PC-3 (cell line): ENCODE measurements at regions not wholly inside any gene's neighbourhood (a gene's known extent, or its start where the extent isn't known, plus 50 kb on each side); places are given as distances from the start of the nearest gene placed in this dataset.

Source experiments
- ATAC-seq: fragments of 200-7000 bp; cut with Tn5 transposase; 2 replicates; pipeline ENCODE4 v1.9.1; 2020; ENCODE audit warnings: mild to moderate bottlenecking, moderate library complexity
- BruUV-seq: library from RNA; stranded (reverse); fragments of 400-500 nt; replicated peaks from 2 replicates; lab custom pipeline; 2021; lab: Mats Ljungman, UMichigan
- CTCF ChIA-PET: fragments of 300-600 bp; sonication (Branson Sonifier 250); formaldehyde crosslinking; loops from one replicate; lab custom pipeline; 2022; ENCODE audit warnings: antibody characterized with exemption; lab: Charles Lee
- POLR2A ChIA-PET: fragments of 300-600 bp; sonication (Branson Sonifier 250); formaldehyde crosslinking; loops from one replicate; lab custom pipeline; 2022; ENCODE audit warnings: antibody characterized with exemption; ENCODE audit not compliant: unreplicated experiment; lab: Charles Lee
- DNase-seq: peaks from one replicate; pipeline ENCODE4 v3.0.0-alpha.2; 2015
- H2AFZ ChIP-seq: fragments of 300-600 bp; sonication (generic); 2 replicates; pipeline ENCODE4 v1.6.0; 2016; ENCODE audit warnings: antibody characterized with exemption, low read length
- H3F3A ChIP-seq: fragments of 300-600 bp; sonication (generic); one replicate; pipeline ENCODE4 v1.6.0; 2017; ENCODE audit warnings: antibody characterized with exemption, low read length, control low read depth, mild to moderate bottlenecking; ENCODE audit not compliant: unreplicated experiment
- H3K27ac ChIP-seq: fragments of 300-600 bp; sonication (generic); 2 replicates; pipeline ENCODE4 v1.5.1; 2016; ENCODE audit warnings: mild to moderate bottlenecking, low read length
- H3K27me3 ChIP-seq: fragments of 300-600 bp; sonication (generic); 2 replicates; pipeline ENCODE4 v1.6.1; 2016; ENCODE audit warnings: low read length, mixed read lengths
- H3K36me3 ChIP-seq: fragments of 300-600 bp; sonication (generic); 2 replicates; pipeline ENCODE4 v1.6.1; 2016; ENCODE audit warnings: low read depth, mixed run types, low read length, mixed read lengths
- H3K4me1 ChIP-seq: fragments of 300-600 bp; sonication (generic); 2 replicates; pipeline ENCODE4 v1.5.1; 2016; ENCODE audit warnings: low read length; ENCODE audit not compliant: insufficient read depth
- H3K4me2 ChIP-seq: fragments of 300-600 bp; sonication (generic); 2 replicates; pipeline ENCODE4 v1.6.0; 2016; ENCODE audit warnings: low read length
- H3K4me3 ChIP-seq: fragments of 300-600 bp; sonication (generic); 2 replicates; pipeline ENCODE4 v1.5.1; 2016; ENCODE audit warnings: mild to moderate bottlenecking, low read length, mixed read lengths
- H3K79me2 ChIP-seq: fragments of 300-600 bp; sonication (generic); 2 replicates; pipeline ENCODE4 v1.6.1; 2017; ENCODE audit warnings: low read length, mixed read lengths
- H3K9ac ChIP-seq: fragments of 300-600 bp; sonication (generic); 2 replicates; pipeline ENCODE4 v1.6.0; 2016; ENCODE audit warnings: mild to moderate bottlenecking, low read length
- H3K9me2 ChIP-seq: fragments of 300-600 bp; sonication (generic); replicated peaks from 2 replicates; pipeline ENCODE4 v1.6.1; 2016; ENCODE audit warnings: mixed run types, low read length, mixed read lengths
- H3K9me3 ChIP-seq: fragments of 300-600 bp; sonication (generic); 2 replicates; pipeline ENCODE4 v1.6.1; 2016; ENCODE audit warnings: low read length, mixed read lengths
- H4K20me1 ChIP-seq: fragments of 300-600 bp; sonication (generic); 2 replicates; pipeline ENCODE4 v1.6.1; 2016; ENCODE audit warnings: low read length, mixed read lengths
- EZH2 ChIP-seq: fragments of 300-600 bp; sonication (generic); IDR thresholded peaks from one replicate; pipeline ENCODE4 v1.6.1; 2017; ENCODE audit warnings: antibody characterized with exemption, mild to moderate bottlenecking, low read length; ENCODE audit not compliant: unreplicated experiment
- EZH2phosphoT487 ChIP-seq: fragments of 300-600 bp; sonication (generic); IDR thresholded peaks from 2 replicates; pipeline ENCODE4 v1.6.1; 2018; ENCODE audit warnings: mild to moderate bottlenecking, antibody characterized with exemption, low read length, borderline replicate concordance
- intact Hi-C: fragments of 100-400 bp; cut with micrococcal nuclease; formaldehyde crosslinking; loops from 2 replicates; pipeline ENCODE4 v1.9.0; 2023
- TF ChIP-seq, protein P1 (sequence below): fragments of 300-600 bp; sonication (generic); conservative IDR thresholded peaks from 2 replicates; pipeline ENCODE4 v1.5.1; 2017; ENCODE audit warnings: antibody characterized with exemption, low read depth, mild to moderate bottlenecking, low read length

DNA sequence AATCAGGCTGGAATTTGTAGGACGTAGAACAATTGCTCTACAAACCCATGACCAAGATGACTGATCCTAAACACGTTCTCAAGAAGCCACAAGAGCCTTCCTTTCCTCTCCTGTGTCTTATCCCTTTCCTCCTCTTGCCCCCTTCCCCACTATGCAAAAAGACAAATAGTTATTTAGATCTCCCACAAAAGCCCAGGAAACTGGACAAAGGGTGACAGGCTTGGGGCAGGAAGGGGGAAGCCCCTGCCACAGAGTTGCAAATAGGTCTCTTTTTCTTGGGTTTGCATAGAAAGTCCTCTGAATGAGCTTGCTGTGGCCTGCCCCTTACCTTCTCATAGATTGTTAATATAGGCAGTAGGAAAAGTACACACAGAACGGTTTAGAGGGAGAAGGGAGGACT, 377.1 kb upstream of the BTBD3 start:
- ChIA-PET POLR2A (interaction anchor here (0.7 kb wide), 1 partner anchor 99 kb away, joined by 3 read pairs; no protein-coding TSS in a partner anchor), CTCF (no interaction called here)
- Histone ChIP-seq H3K27ac (no peak overlapping the region), H3K36me3 (no peaks in the 10 kb centered on the region), H2AFZ (no peak overlapping the region), H3K4me1 (peaks cover 11% of the 10 kb centered on the region), H3K9me2 (no peaks in the 10 kb centered on the region), H3F3A (no peaks in the 10 kb centered on the region), H3K4me3 (no peak overlapping the region), H3K4me2 (no peak overlapping the region), H3K9me3 (no peaks in the 10 kb centered on the region), H3K27me3 (no peaks in the 10 kb centered on the region), H4K20me1 (no peaks in the 10 kb centered on the region), H3K79me2 (no peaks in the 10 kb centered on the region), H3K9ac (no peak overlapping the region)
- TF ChIP-seq EZH2 (no peak), EZH2phosphoT487 (no peak)
- TF ChIP-seq, protein P1, sequence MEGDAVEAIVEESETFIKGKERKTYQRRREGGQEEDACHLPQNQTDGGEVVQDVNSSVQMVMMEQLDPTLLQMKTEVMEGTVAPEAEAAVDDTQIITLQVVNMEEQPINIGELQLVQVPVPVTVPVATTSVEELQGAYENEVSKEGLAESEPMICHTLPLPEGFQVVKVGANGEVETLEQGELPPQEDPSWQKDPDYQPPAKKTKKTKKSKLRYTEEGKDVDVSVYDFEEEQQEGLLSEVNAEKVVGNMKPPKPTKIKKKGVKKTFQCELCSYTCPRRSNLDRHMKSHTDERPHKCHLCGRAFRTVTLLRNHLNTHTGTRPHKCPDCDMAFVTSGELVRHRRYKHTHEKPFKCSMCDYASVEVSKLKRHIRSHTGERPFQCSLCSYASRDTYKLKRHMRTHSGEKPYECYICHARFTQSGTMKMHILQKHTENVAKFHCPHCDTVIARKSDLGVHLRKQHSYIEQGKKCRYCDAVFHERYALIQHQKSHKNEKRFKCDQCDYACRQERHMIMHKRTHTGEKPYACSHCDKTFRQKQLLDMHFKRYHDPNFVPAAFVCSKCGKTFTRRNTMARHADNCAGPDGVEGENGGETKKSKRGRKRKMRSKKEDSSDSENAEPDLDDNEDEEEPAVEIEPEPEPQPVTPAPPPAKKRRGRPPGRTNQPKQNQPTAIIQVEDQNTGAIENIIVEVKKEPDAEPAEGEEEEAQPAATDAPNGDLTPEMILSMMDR, result no peak
- ATAC-seq, result no peak
- intact Hi-C loops, result loop anchor here (5.0 to 10.0 kb wide), 9 partner anchors 253 to 1923 kb away; no protein-coding TSS in a partner anchor
- BruUV-seq, result no TSS peak
- no peak for DNase-seq

DNA sequence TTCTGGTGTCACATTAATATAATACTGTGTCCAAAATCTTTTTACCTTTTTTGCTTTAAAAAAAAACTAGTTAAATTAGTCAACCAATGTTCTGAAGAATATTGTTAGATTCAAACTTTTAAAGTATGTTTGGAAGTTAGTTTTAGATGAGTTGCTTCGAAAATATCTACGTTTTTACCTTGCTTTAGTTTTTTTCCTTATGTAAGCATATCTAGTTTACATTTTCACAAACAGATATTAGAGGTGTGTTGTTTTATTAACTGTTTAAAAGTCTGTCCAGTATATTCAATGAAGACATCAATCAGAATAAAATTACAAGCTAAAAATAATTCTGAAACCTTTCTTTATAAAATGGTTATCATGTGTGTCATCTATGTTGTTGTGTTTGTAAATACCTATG, 375.0 kb upstream of the BTBD3 start:
- H3K27ac ChIP-seq, result no peak overlapping the region

More for the DNA sequence above, 375.0 kb upstream of the BTBD3 start:
- peaks cover 11% of the 10 kb centered on the region for H3K4me1 ChIP-seq
- H3K4me2 ChIP-seq, result no peak overlapping the region
- no peaks in the 10 kb centered on the region for H3K27me3 ChIP-seq
- H3K4me3 ChIP-seq, result no peak overlapping the region
- H3K9me2 ChIP-seq, result no peaks in the 10 kb centered on the region
- H3K79me2 ChIP-seq, result no peaks in the 10 kb centered on the region
- no peaks in the 10 kb centered on the region for H3F3A ChIP-seq
- POLR2A ChIA-PET, result no interaction called here
- BruUV-seq, result no TSS peak
- ATAC-seq, result no peak
- no peaks in the 10 kb centered on the region for H3K9me3 ChIP-seq
- no peaks in the 10 kb centered on the region for H3K36me3 ChIP-seq
- no peak for TF ChIP-seq EZH2
- TF ChIP-seq, protein P1, result no peak
- no peak for TF ChIP-seq EZH2phosphoT487
- no peak overlapping the region for H3K9ac ChIP-seq
- intact Hi-C loops, result loop anchor here (2.0 to 10.0 kb wide), 10 partner anchors 255 to 1925 kb away; no protein-coding TSS in a partner anchor
- CTCF ChIA-PET, result interaction anchor here (0.6 kb wide), 1 partner anchor 871 kb away, joined by 3 read pairs; no protein-coding TSS in a partner anchor
- no peak overlapping the region for H2AFZ ChIP-seq
- DNase-seq, result no peak
- H4K20me1 ChIP-seq, result no peaks in the 10 kb centered on the region
